BLaER1 treated with 17β-estradiol and CSF1 and Interleukin-3, amounts not matched to agents 10 nM and 100 nM (cell line): ENCODE measurements at regions not wholly inside any gene's neighbourhood (a gene's known extent, or its start where the extent isn't known, plus 50 kb on each side); places are given as distances from the start of the nearest gene placed in this dataset.
A peak's percentile ranks its signal among the peaks of the same experiment; 100 is the strongest.
"Not testable (repeated sequence)": the region's sequence is repeated elsewhere in the genome, so short reads cannot be mapped to it uniquely, and the experiment has no call there.

Experiments used
- H3K27ac ChIP-seq, 11 experiments: shearing (Covaris generic); formaldehyde crosslinking; 2 replicates each; pipeline ENCODE4 v1.8.1; 2022
- H3K27me3 ChIP-seq, 11 experiments: shearing (Covaris generic); formaldehyde crosslinking; 2 replicates each; pipeline ENCODE4 v1.8.1; 2022
- H3K36me3 ChIP-seq, 11 experiments: shearing (Covaris generic); formaldehyde crosslinking; 2 replicates each; pipeline ENCODE4 v1.8.1; 2022
- H3K4me1 ChIP-seq, 10 experiments: shearing (Covaris generic); formaldehyde crosslinking; 2 replicates each; pipeline ENCODE4 v1.8.1; 2022
- H3K4me2 ChIP-seq, 11 experiments: shearing (Covaris generic); formaldehyde crosslinking; 2 replicates each; pipeline ENCODE4 v1.8.1; 2022
- H3K4me3 ChIP-seq, 10 experiments: shearing (Covaris generic); formaldehyde crosslinking; 2 replicates each; pipeline ENCODE4 v1.8.1; 2022
- H3K9ac ChIP-seq, 11 experiments: shearing (Covaris generic); formaldehyde crosslinking; 2 replicates each; pipeline ENCODE4 v1.8.1; 2022
- H3K9me3 ChIP-seq, 11 experiments: shearing (Covaris generic); formaldehyde crosslinking; replicated peaks in 1 of 11; 2 replicates each; pipeline ENCODE4 v1.8.1; 2022
- H4K20me1 ChIP-seq, 11 experiments: shearing (Covaris generic); formaldehyde crosslinking; 2 replicates each; pipeline ENCODE4 v1.8.1; 2022
- Cebpa-rat ChIP-seq, 11 experiments: shearing (Covaris generic); IDR thresholded peaks; 2 replicates each; pipeline ENCODE4 v1.8.1; 2022

DNA sequence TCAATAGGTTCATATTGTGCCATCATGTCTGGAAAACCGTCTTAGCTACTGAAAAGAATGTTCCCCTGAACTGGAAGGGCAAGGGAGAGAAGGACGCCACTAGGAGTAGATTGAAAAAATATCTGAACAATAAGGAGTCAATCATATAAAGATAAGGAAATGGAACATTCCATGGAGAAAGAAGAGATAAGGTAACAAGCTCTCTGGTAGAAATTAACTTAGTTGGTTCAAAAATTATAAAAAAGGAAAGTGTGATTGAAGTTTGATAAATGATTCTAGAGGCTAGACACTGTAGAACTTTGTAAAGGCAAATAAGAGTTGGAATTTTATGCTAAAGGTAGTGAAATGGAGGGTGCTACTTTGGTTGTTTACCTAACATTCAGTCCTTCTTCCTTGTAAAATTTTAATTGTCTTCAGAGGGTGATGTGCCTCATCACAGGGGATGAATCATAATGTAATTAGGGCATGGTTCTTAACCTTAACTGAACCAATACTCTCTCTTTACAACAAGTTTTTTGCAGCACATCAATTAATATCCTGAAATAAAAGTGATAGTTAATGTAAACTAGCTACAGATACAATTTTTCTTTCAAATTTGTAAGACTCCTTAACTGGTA, 135.5 kb downstream of the GPX5 start:
- Histone ChIP-seq H3K4me1 (peaks cover 14 to 23% (median 20%) of the 10 kb centered on the region in 10 experiments), H3K27ac (no peak overlapping the region), H3K4me3 (no peak overlapping the region), H3K27me3 (peaks cover 18 to 39% (median 35%) of the 10 kb centered on the region in 11 experiments), H4K20me1 (no peaks in the 10 kb centered on the region), H3K4me2 (no peak overlapping the region), H3K9ac (no peak overlapping the region), H3K9me3 (peaks cover 0 to 7% (median 0%) of the 10 kb centered on the region in 11 experiments; a peak in 1 of 22 replicates), H3K36me3 (no peaks in the 10 kb centered on the region)
- no peak for TF ChIP-seq Cebpa-rat (IDR thresholded peaks at IDR 0.05)

- H3K9me3 ChIP-seq, result peaks cover 0 to 7% (median 0%) of the 10 kb centered on the region in 11 experiments; a peak in 1 of 22 replicates
- no peaks in the 10 kb centered on the region for H3K36me3 ChIP-seq
- H3K4me3 ChIP-seq, result no peak overlapping the region
- no peaks in the 10 kb centered on the region for H4K20me1 ChIP-seq
- H3K4me1 ChIP-seq, result no peaks in the 10 kb centered on the region
- no peak overlapping the region for H3K27ac ChIP-seq
- H3K9ac ChIP-seq, result no peak overlapping the region
- peaks cover 0 to 2% (median 0%) of the 10 kb centered on the region in 11 experiments; a peak in 4 of 22 replicates for H3K27me3 ChIP-seq
- no peak overlapping the region for H3K4me2 ChIP-seq
- TF ChIP-seq Cebpa-rat (IDR thresholded peaks at IDR 0.05), result no peak
Observed at GRCh38 chr6:28664870-28665396, 139.3 kb downstream of the GPX5 start.

GRCh38 chr6:28673417-28673786, 147.7 kb downstream of the GPX5 start:
- Histone ChIP-seq H4K20me1 (no peaks in the 10 kb centered on the region), H3K4me1 (0 out of 20 replicates have a peak, but pooled peaks cover 0 to 4% (median 0%) of the 10 kb centered on the region in 10 experiments), H3K9ac (no peak overlapping the region), H3K4me2 (peak overlapping the region in 9 of 11 experiments; percentile 62 to 85 (median 68); a peak in 7 of 22 replicates), H3K27ac (no peak overlapping the region), H3K27me3 (peaks cover 6 to 15% (median 10%) of the 10 kb centered on the region in 11 experiments; a peak in 20 of 22 replicates), H3K4me3 (peak overlapping the region in 4 of 10 experiments; percentile 53 to 59 (median 55); a peak in 7 of 20 replicates), H3K9me3 (no peaks in the 10 kb centered on the region), H3K36me3 (no peaks in the 10 kb centered on the region)
- no peak for TF ChIP-seq Cebpa-rat (IDR thresholded peaks at IDR 0.05)

DNA sequence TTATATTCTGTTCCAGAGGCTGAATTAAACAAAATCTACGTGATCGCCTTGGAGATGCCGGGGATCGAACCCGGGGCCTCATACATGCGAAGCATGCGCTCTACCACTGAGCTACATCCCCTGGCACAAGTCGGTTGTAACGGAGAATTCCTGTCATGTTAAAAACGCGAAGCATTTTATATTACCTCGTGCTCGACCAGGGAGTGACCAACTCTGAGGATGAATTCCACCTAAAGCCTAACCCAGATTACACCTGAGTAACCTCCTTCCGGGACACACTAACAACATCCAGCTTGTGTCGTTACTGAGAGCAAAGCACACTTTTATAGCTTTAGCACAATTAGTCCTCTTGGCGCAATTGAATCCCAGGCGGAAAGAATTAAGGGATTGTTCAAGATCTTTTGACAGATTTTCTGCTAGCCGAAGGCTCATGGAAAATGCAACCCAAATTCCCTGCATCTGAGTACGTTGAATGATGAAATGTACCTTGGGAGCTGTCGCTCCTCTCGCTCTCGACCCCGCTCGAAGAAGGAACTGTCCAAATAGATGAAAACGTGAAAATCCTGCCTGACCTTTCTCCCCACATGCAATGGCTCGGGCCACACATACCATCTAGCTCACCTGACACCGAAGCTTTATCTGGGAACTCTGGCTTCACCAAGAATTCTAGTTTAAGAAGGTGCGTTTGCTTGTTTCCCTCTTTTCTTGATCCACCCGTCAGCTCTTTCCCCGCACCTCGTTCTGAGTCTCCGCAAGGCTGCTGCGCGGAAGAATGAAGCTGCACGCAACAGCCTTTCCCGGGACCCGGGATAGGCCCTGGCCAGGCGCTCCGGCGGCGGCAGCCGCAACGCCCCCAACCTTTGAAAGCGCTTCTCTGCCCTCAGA, 148.3 kb downstream of the GPX5 start:
- H4K20me1 ChIP-seq, result no peaks in the 10 kb centered on the region
- peaks cover 6 to 15% (median 10%) of the 10 kb centered on the region in 11 experiments; a peak in 20 of 22 replicates for H3K27me3 ChIP-seq
- H3K9me3 ChIP-seq, result no peaks in the 10 kb centered on the region
- no peak overlapping the region for H3K27ac ChIP-seq
- H3K36me3 ChIP-seq, result no peaks in the 10 kb centered on the region
- H3K4me3 ChIP-seq, result peak overlapping the region; percentile 42 to 65 (median 55)
- H3K4me1 ChIP-seq, result 0 out of 20 replicates have a peak, but pooled peaks cover 0 to 4% (median 0%) of the 10 kb centered on the region in 10 experiments
- peak overlapping the region; percentile 62 to 85 (median 68) for H3K4me2 ChIP-seq
- TF ChIP-seq Cebpa-rat (IDR thresholded peaks at IDR 0.05), result no peak
- peak overlapping the region in 5 of 11 experiments; percentile 4 to 29 (median 16); a peak in 3 of 22 replicates for H3K9ac ChIP-seq

DNA sequence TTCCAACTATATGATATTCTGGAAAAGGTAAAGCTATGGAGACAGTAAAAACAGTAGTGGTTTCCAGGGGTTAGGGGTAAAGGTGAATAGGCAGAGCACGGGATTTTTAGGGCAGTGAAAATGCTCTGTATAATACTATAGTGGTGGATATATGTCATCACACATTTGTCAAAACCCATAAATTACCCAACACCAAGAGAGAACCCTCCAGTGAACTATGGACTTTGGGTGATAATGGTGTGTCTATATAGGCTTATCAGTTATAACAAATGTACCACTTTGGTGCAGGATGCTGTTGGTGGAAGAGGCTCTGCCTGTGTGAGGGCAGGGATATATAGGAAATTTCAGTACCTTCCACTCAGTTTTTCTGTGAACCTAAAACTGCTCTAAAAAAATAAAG, 149.9 kb downstream of the GPX5 start:
- no peak overlapping the region for H3K4me2 ChIP-seq
- H4K20me1 ChIP-seq, result no peaks in the 10 kb centered on the region
- TF ChIP-seq Cebpa-rat (IDR thresholded peaks at IDR 0.05), result no peak
- H3K9me3 ChIP-seq, result no peaks in the 10 kb centered on the region
- H3K4me1 ChIP-seq, result 0 out of 20 replicates have a peak, but pooled peaks cover 0 to 4% (median 0%) of the 10 kb centered on the region in 10 experiments
- peaks cover 6 to 15% (median 10%) of the 10 kb centered on the region in 11 experiments; a peak in 20 of 22 replicates for H3K27me3 ChIP-seq
- H3K9ac ChIP-seq, result no peak overlapping the region
- no peak overlapping the region for H3K4me3 ChIP-seq
- H3K36me3 ChIP-seq, result no peaks in the 10 kb centered on the region
- no peak overlapping the region for H3K27ac ChIP-seq

DNA sequence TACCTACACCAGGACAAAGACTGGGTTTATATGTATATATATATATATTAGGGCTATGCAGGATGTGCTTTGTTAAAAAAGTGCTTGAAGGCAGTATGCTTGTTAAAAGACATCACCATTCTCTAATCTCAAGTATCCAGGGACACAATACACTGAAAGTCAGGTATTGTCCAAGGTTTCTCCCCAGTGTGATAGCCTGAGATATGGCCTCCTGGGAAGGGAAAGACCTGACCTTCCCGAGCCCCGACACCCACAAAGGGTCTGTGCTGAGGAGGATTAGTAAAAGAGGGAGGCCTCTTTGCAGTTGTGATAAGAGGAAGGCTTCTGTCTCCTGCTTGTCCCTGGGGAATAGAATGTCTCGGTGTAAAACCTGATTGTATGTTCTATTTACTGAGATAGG, 156.9 kb downstream of the GPX5 start:
- TF ChIP-seq Cebpa-rat (IDR thresholded peaks at IDR 0.05), result no peak
- Histone ChIP-seq H3K4me3 (no peak overlapping the region), H3K4me2 (peak overlapping the region in 9 of 11 experiments; percentile 24 to 63 (median 54); a peak in 15 of 22 replicates)

GRCh38 chr6:28682956-28683685, 157.4 kb downstream of the GPX5 start:
- H3K9ac ChIP-seq, H3K4me3 ChIP-seq, H3K9me3 ChIP-seq, H4K20me1 ChIP-seq, H3K36me3 ChIP-seq, H3K27me3 ChIP-seq, H3K27ac ChIP-seq: not testable (repeated sequence)
- H3K4me1 ChIP-seq, result peaks cover 0 to 27% (median 16%) of the 10 kb centered on the region in 10 experiments; a peak in 16 of 20 replicates
- H3K4me2 ChIP-seq, result peak overlapping the region in 9 of 11 experiments; percentile 24 to 63 (median 54); a peak in 15 of 22 replicates

More for the DNA sequence above, 156.9 kb downstream of the GPX5 start:
- no peak overlapping the region for H3K27ac ChIP-seq
- no peak overlapping the region for H3K9ac ChIP-seq
- H3K9me3 ChIP-seq, result no peaks in the 10 kb centered on the region
- H4K20me1 ChIP-seq, result no peaks in the 10 kb centered on the region
- no peaks in the 10 kb centered on the region for H3K27me3 ChIP-seq
- H3K36me3 ChIP-seq, result no peaks in the 10 kb centered on the region
- peaks cover 0 to 27% (median 16%) of the 10 kb centered on the region in 10 experiments; a peak in 16 of 20 replicates for H3K4me1 ChIP-seq

DNA sequence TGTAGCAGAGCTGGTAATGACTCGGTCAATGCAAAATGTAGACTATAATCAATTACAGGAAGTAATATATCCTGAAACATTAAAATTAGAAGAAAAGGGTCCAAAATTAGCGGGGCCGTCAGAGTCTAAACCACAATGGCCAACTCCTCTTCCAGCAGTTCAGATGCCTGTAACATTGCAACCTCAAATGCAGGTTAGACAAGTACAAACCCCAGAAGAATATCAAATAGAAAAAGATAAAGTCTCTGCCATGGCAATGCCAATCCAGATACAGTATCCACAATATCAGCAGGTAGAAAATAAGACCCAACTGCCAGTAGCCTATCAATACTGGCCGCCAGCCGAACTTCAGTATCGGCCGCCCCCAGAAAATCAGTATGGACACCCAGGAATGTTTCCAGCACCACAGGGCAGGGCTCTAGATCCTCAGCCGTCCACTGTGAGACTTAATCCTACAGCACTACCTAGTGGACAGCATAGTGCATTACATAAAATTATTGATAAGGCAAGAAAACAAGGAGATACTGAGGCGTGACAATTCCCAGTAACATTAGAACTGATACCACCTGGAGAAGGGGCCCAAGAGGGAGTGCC, 158.4 kb downstream of the GPX5 start:
- Histone ChIP-seq H3K9me3 (no peaks in the 10 kb centered on the region), H3K36me3 (no peaks in the 10 kb centered on the region), H3K4me3 (no peak overlapping the region), H3K27ac (no peak overlapping the region), H3K4me2 (peak overlapping the region in 6 of 11 experiments; percentile 9 to 63 (median 56); a peak in 8 of 22 replicates), H3K27me3 (no peaks in the 10 kb centered on the region), H4K20me1 (no peaks in the 10 kb centered on the region), H3K9ac (no peak overlapping the region), H3K4me1 (peaks cover 0 to 27% (median 16%) of the 10 kb centered on the region in 10 experiments; a peak in 16 of 20 replicates)
- TF ChIP-seq Cebpa-rat (IDR thresholded peaks at IDR 0.05), result no peak

DNA sequence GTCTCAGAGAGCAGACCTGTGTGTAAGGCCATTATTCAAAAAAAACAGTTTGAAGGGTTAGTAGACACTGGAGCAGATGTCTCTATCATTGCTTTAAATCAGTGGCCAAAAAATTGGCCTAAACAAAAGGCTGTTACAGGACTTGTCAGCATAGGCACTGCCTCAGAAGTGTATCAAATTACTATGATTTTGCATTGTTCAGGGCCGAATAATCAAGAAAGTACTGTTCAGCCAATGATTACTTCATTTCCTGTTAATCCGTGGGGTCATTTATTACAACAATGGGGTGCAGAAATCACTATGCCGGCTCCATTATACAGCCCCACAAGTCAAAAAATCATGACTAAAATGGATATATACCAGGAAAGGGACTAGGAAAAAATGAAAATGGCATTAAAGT, 160.3 kb downstream of the GPX5 start:
- H3K9ac ChIP-seq, H3K27me3 ChIP-seq, H3K36me3 ChIP-seq, H3K27ac ChIP-seq, H3K4me3 ChIP-seq, H3K9me3 ChIP-seq, H4K20me1 ChIP-seq: not testable (repeated sequence)
- Histone ChIP-seq H3K4me1 (peaks cover 0 to 27% (median 16%) of the 10 kb centered on the region in 10 experiments; a peak in 16 of 20 replicates), H3K4me2 (peak overlapping the region in 8 of 11 experiments; percentile 22 to 52 (median 36); a peak in 12 of 22 replicates)

GRCh38 chr6:28686446-28687027, 160.9 kb downstream of the GPX5 start:
- H3K9me3 ChIP-seq, H3K4me3 ChIP-seq, H3K36me3 ChIP-seq, H3K27ac ChIP-seq, H3K9ac ChIP-seq, H3K27me3 ChIP-seq, H4K20me1 ChIP-seq: not testable (repeated sequence)
- peak overlapping the region in 8 of 11 experiments; percentile 22 to 52 (median 36); a peak in 12 of 22 replicates for H3K4me2 ChIP-seq
- peaks cover 0 to 27% (median 16%) of the 10 kb centered on the region in 10 experiments; a peak in 16 of 20 replicates for H3K4me1 ChIP-seq

- H3K36me3 ChIP-seq, H3K27ac ChIP-seq, H3K9ac ChIP-seq, H3K4me3 ChIP-seq, H3K4me2 ChIP-seq, H3K27me3 ChIP-seq, H3K9me3 ChIP-seq, H4K20me1 ChIP-seq: not testable (repeated sequence)
- H3K4me1 ChIP-seq, result peaks cover 0 to 23% (median 13%) of the 10 kb centered on the region in 10 experiments; a peak in 16 of 20 replicates
Observed at GRCh38 chr6:28687309-28687981, 161.8 kb downstream of the GPX5 start.
